ENCODE measurements at regions not wholly inside any gene's neighbourhood (a gene's known extent, or its start where the extent isn't known, plus 50 kb on each side); places are given as distances from the start of the nearest gene placed in this dataset.

GRCh38 chr4:42262701-42263490 lies 110.4 kb upstream of the BEND4 start:
- TF ChIP-seq, protein P1, sequence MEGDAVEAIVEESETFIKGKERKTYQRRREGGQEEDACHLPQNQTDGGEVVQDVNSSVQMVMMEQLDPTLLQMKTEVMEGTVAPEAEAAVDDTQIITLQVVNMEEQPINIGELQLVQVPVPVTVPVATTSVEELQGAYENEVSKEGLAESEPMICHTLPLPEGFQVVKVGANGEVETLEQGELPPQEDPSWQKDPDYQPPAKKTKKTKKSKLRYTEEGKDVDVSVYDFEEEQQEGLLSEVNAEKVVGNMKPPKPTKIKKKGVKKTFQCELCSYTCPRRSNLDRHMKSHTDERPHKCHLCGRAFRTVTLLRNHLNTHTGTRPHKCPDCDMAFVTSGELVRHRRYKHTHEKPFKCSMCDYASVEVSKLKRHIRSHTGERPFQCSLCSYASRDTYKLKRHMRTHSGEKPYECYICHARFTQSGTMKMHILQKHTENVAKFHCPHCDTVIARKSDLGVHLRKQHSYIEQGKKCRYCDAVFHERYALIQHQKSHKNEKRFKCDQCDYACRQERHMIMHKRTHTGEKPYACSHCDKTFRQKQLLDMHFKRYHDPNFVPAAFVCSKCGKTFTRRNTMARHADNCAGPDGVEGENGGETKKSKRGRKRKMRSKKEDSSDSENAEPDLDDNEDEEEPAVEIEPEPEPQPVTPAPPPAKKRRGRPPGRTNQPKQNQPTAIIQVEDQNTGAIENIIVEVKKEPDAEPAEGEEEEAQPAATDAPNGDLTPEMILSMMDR (IDR thresholded peaks at IDR 0.05), result no peak
- TF ChIP-seq POLR2A (IDR thresholded peaks at IDR 0.05), result no peak
